ENCODE measurements at regions not wholly inside any gene's neighbourhood (a gene's known extent, or its start where the extent isn't known, plus 50 kb on each side); places are given as distances from the start of the nearest gene placed in this dataset.

- TF ChIP-seq YY1 (IDR thresholded peaks at IDR 0.05; ENCODE audit: low read depth): no peak
- no peak for TF ChIP-seq CREB1 (IDR thresholded peaks at IDR 0.05; ENCODE audit: low read depth)
- TF ChIP-seq FOXM1 (IDR thresholded peaks at IDR 0.05; ENCODE audit: borderline replicate concordance, low read depth): no peak
- no peak for TF ChIP-seq ZBTB7A (IDR thresholded peaks at IDR 0.05; ENCODE audit: low read depth)
- no peak for TF ChIP-seq TAF1 (IDR thresholded peaks at IDR 0.05; ENCODE audit: low read depth)
- no peak for TF ChIP-seq TEAD4 (IDR thresholded peaks at IDR 0.05)
Measured at GRCh38 chr2:103847276-103847675, 1006.6 kb upstream of the POU3F3 start.
